ENCODE measurements at regions not wholly inside any gene's neighbourhood (a gene's known extent, or its start where the extent isn't known, plus 50 kb on each side); places are given as distances from the start of the nearest gene placed in this dataset.

GRCh38 chr11:133705873-133706272, 139.4 kb downstream of the SPATA19 start:
- WGBS, 2 experiments (ENCODE audit: extremely low coverage in 2 of 2, insufficient read length in 1 of 2) = no CpG with 5 or more reads among the region's 3 CpGs

More at GRCh38 chr11:133705873-133706272, 139.4 kb downstream of the SPATA19 start:
- ChIA-PET CTCF (no interaction called here), POLR2A (ENCODE audit: unreplicated experiment) (no interaction called here)
- Histone ChIP-seq H3K14ac (replicated peaks; ENCODE audit: low read depth, low read length) (no peak overlapping the region), H3K4ac (ENCODE audit: low read depth, low read length) (no peak overlapping the region), H3K4me1 (ENCODE audit: control insufficient read depth, insufficient read depth, low read length) (no peaks in the 10 kb centered on the region), H3K9me3 (ENCODE audit: control insufficient read depth, insufficient read depth, low read length) (peaks cover 38% of the 10 kb centered on the region), H2AFZ (replicated peaks; ENCODE audit: low read length, poor library complexity) (no peak overlapping the region), H3K36me3 (ENCODE audit: control insufficient read depth, insufficient read depth, low read length) (no peaks in the 10 kb centered on the region), H2BK15ac (ENCODE audit: low read depth, low read length) (no peak overlapping the region), H2BK120ac (ENCODE audit: low read depth, low read length) (no peak overlapping the region), H3K4me3 (ENCODE audit: insufficient read depth, low read depth, low read length) (no peak overlapping the region), H3K79me1 (ENCODE audit: low read depth in 1 of 2, low read length in 2 of 2) (no peaks in the 10 kb centered on the region), H3K18ac (ENCODE audit: low read depth, low read length) (no peak overlapping the region), H2AK5ac (ENCODE audit: low read depth, low read length) (no peak overlapping the region), H3K9ac (ENCODE audit: low read depth, low read length) (no peak overlapping the region), H4K20me1 (ENCODE audit: insufficient read depth, low read length) (no peaks in the 10 kb centered on the region), H2AK9ac (replicated peaks; ENCODE audit: low read depth, low read length, poor library complexity) (no peak overlapping the region), H3K27ac (ENCODE audit: insufficient read depth, low read length) (no peak overlapping the region), H3K4me2 (ENCODE audit: low read depth, low read length) (no peak overlapping the region), H4K91ac (ENCODE audit: insufficient read depth, low read depth, low read length) (no peak overlapping the region), H4K5ac (ENCODE audit: low read depth, low read length) (no peak overlapping the region), H4K8ac (ENCODE audit: low read depth in 2 of 2, low read length in 2 of 2) (no peak overlapping the region), H3K27me3 (ENCODE audit: control insufficient read depth, insufficient read depth, low read length) (no peaks in the 10 kb centered on the region), H3K23ac (ENCODE audit: low read depth, low read length) (no peak overlapping the region), H3K56ac (ENCODE audit: extremely low read depth, insufficient read depth, low read length) (no peak overlapping the region), H2BK5ac (ENCODE audit: low read depth, low read length, poor library complexity, severe bottlenecking) (no peak overlapping the region), H3K9me1 (ENCODE audit: insufficient read depth, low read length) (no peaks in the 10 kb centered on the region), H2BK20ac (ENCODE audit: low read depth, low read length) (no peak overlapping the region)
- ATAC-seq (ENCODE audit: low read depth) (no peak), DNase-seq (no peak)
- in situ Hi-C loops (cut with MboI; ENCODE audit: low sequenced_read_pairs) = no loop called here
- dilution Hi-C loops (cut with HindIII; ENCODE audit: low sequenced_read_pairs, unreplicated experiment) = no loop called here
- TF ChIP-seq MAZ (IDR thresholded peaks at IDR 0.05; ENCODE audit: borderline replicate concordance, low read depth, low read length) (no peak), RFX5 (IDR thresholded peaks at IDR 0.05; ENCODE audit: low read depth, low read length) (no peak), RAD21 (IDR thresholded peaks at IDR 0.05; ENCODE audit: low read length) (no peak), CTCF (conservative IDR thresholded peaks at IDR 0.05; ENCODE audit: low read depth, low read length) (no peak), FOS (IDR thresholded peaks at IDR 0.05; ENCODE audit: low read depth, low read length) (no peak), MAFK (IDR thresholded peaks at IDR 0.05; ENCODE audit: low read depth, low read length) (no peak), CEBPB (IDR thresholded peaks at IDR 0.05; ENCODE audit: low read depth, low read length) (no peak), USF2 (IDR thresholded peaks at IDR 0.05; ENCODE audit: low read depth, low read length) (no peak), NFE2L2 (IDR thresholded peaks at IDR 0.05; ENCODE audit: low read depth, low read length) (no peak), MXI1 (IDR thresholded peaks at IDR 0.05; ENCODE audit: borderline replicate concordance, low read depth, low read length) (no peak), RCOR1 (IDR thresholded peaks at IDR 0.05; ENCODE audit: insufficient replicate concordance, low read length) (no peak), BHLHE40 (IDR thresholded peaks at IDR 0.05; ENCODE audit: low read depth, low read length) (no peak), SMC3 (IDR thresholded peaks at IDR 0.05; ENCODE audit: low read depth, low read length) (no peak), ELK1 (IDR thresholded peaks at IDR 0.05; ENCODE audit: borderline replicate concordance, low read depth, low read length) (no peak), POLR2A (IDR thresholded peaks at IDR 0.05; ENCODE audit: low read depth, low read length) (no peak), CHD1 (IDR thresholded peaks at IDR 0.05; ENCODE audit: low read depth, low read length) (no peak)
- intact Hi-C loops (cut with micrococcal nuclease) = no loop called here
- BruUV-seq (replicated peaks) = no TSS peak
